Endothelial cell of umbilical vein (primary cell): ENCODE measurements at regions not wholly inside any gene's neighbourhood (a gene's known extent, or its start where the extent isn't known, plus 50 kb on each side); places are given as distances from the start of the nearest gene placed in this dataset.

Experiments used
- BruUV-seq: library from RNA; stranded (reverse); fragments of 400-500 nt; replicated peaks from 2 replicates; lab custom pipeline; 2021; lab: Mats Ljungman, UMichigan
- CTCF ChIA-PET: fragments of 300-600, 350-600 bp; sonication (Branson Sonifier 250); formaldehyde crosslinking; loops from one replicate; lab custom pipeline; 2021; ENCODE audit warnings: antibody characterized with exemption, inconsistent platforms; lab: Charles Lee
- POLR2A ChIA-PET: fragments of 300-600, 350-600 bp; sonication (Branson Sonifier 250); formaldehyde crosslinking; loops from one replicate; lab custom pipeline; 2021; ENCODE audit warnings: antibody characterized with exemption, inconsistent platforms; lab: Charles Lee
- DNase-seq: peaks from one replicate; pipeline ENCODE4 v3.0.0-alpha.2; 2011; ENCODE audit warnings: low read depth, low spot score
- FAIRE-seq: peaks from 2 replicates; lab custom pipeline; 2011; peaks lifted over from hg19 to GRCh38; lab: Jason Lieb, UNC
- H2AFZ ChIP-seq: 2 replicates; pipeline ENCODE4 v1.6.0; 2012; ENCODE audit warnings: low read depth, low read length, control low read depth, inconsistent platforms
- H3K27ac ChIP-seq: 2 replicates; pipeline ENCODE4 v1.5.1; 2011; ENCODE audit warnings: low read depth, mild to moderate bottlenecking, control low read depth, low read length, moderate library complexity; ENCODE audit not compliant: insufficient read depth
- H3K27me3 ChIP-seq, 2 experiments: 2 replicates each; pipeline versions ENCODE4 v1.6.0 to v1.6.1; 2011; ENCODE audit warnings: low read length in 2 of 2, mixed read lengths in 1 of 2; ENCODE audit not compliant: control insufficient read depth in 2 of 2, insufficient read depth in 2 of 2
- H3K36me3 ChIP-seq, 2 experiments: 2 replicates in 1 of 2; 3 replicates in 1 of 2; pipeline ENCODE4 v1.5.1; 2011; ENCODE audit warnings: low read length in 2 of 2, mild to moderate bottlenecking in 1 of 2, moderate library complexity in 1 of 2; ENCODE audit not compliant: control insufficient read depth in 2 of 2, insufficient read depth in 2 of 2; ENCODE audit errors: extremely low read depth in 1 of 2
- H3K4me1 ChIP-seq: 3 replicates; pipeline ENCODE4 v1.5.1; 2011; ENCODE audit warnings: mild to moderate bottlenecking, low read length; ENCODE audit not compliant: control insufficient read depth, insufficient read depth; ENCODE audit errors: extremely low read depth
- H3K4me2 ChIP-seq: 2 replicates; pipeline ENCODE4 v1.6.1; 2011; ENCODE audit warnings: low read length, control low read depth, mixed read lengths; ENCODE audit not compliant: insufficient read depth
- H3K4me3 ChIP-seq, 3 experiments: fragments of 200-600 bp in 1 of 3; sonication (generic), shearing (Covaris generic) in 1 of 3; replicated peaks in 1 of 3; 2 replicates each; pipeline ENCODE4 v1.5.1; 2011 to 2016; ENCODE audit warnings: control low read depth in 3 of 3, low read length in 3 of 3, mild to moderate bottlenecking in 2 of 3, inconsistent platforms in 1 of 3, low read depth in 1 of 3, moderate library complexity in 1 of 3; ENCODE audit not compliant: insufficient read depth in 1 of 3
- H3K79me2 ChIP-seq: 2 replicates; pipeline ENCODE4 v1.6.0; 2012; ENCODE audit warnings: low read length, inconsistent platforms; ENCODE audit not compliant: control insufficient read depth, insufficient read depth
- H3K9ac ChIP-seq: replicated peaks from 2 replicates; pipeline ENCODE3; 2011; ENCODE audit warnings: low read length, control low read depth; ENCODE audit not compliant: insufficient read depth; ENCODE audit errors: extremely low read depth
- H3K9me1 ChIP-seq: replicated peaks from 3 replicates; pipeline ENCODE4 v1.6.0; 2011; ENCODE audit warnings: mild to moderate bottlenecking, low read length; ENCODE audit not compliant: control insufficient read depth, insufficient read depth; ENCODE audit errors: extremely low read depth
- H3K9me3 ChIP-seq: replicated peaks from 2 replicates; pipeline ENCODE4 v1.5.1; 2012; ENCODE audit warnings: low read length, inconsistent platforms; ENCODE audit not compliant: control insufficient read depth, insufficient read depth
- H4K20me1 ChIP-seq: replicated peaks from 2 replicates; pipeline ENCODE3; 2011; ENCODE audit warnings: mild to moderate bottlenecking, low read length; ENCODE audit not compliant: control insufficient read depth, insufficient read depth; ENCODE audit errors: extremely low read depth
- EZH2 ChIP-seq: IDR thresholded peaks from 2 replicates; pipeline ENCODE4 v1.6.1; 2012; ENCODE audit warnings: borderline replicate concordance, low read depth, mild to moderate bottlenecking, moderate library complexity, low read length, inconsistent platforms; ENCODE audit not compliant: severe bottlenecking
- FOS ChIP-seq: IDR thresholded peaks from 2 replicates; pipeline ENCODE4 v1.6.1; 2011; ENCODE audit warnings: mild to moderate bottlenecking, low read length, moderate library complexity, borderline replicate concordance; ENCODE audit not compliant: insufficient read depth
- GATA2 ChIP-seq: IDR thresholded peaks from 2 replicates; pipeline ENCODE4 v1.7.0; 2011; ENCODE audit warnings: low read depth, mild to moderate bottlenecking, moderate library complexity, mixed read lengths, low read length; ENCODE audit not compliant: insufficient read length, insufficient read depth
- JUN ChIP-seq: IDR thresholded peaks from 2 replicates; pipeline ENCODE4 v1.6.1; 2011; ENCODE audit warnings: borderline replicate concordance, low read depth; ENCODE audit not compliant: insufficient read length, insufficient read depth
- MYC ChIP-seq: IDR thresholded peaks from one replicate; pipeline ENCODE4 v1.6.1; 2011; ENCODE audit warnings: mild to moderate bottlenecking, low read depth, low read length
- POLR2A ChIP-seq: IDR thresholded peaks from 2 replicates; pipeline ENCODE4 v1.6.1; 2012; ENCODE audit warnings: low read depth, mild to moderate bottlenecking, control low read depth, low read length
- POLR2AphosphoS5 ChIP-seq: IDR thresholded peaks from 2 replicates; pipeline ENCODE4 v1.6.1; 2012; ENCODE audit warnings: low read depth, mild to moderate bottlenecking, control low read depth, low read length, moderate library complexity; ENCODE audit not compliant: insufficient read depth
- dilution Hi-C: fragments of 300-500 bp; cut with MboI; formaldehyde crosslinking; loops from one replicate; pipeline ENCODE4 v1.15.0; 2019; ENCODE audit warnings: low sequenced_read_pairs; ENCODE audit not compliant: extremely low pct_ligation_motif_present
- intact Hi-C: fragments of 100-400 bp; cut with micrococcal nuclease; formaldehyde crosslinking; loops from one replicate; pipeline ENCODE4 v1.10.0; 2022
- TF ChIP-seq, protein P1 (sequence below), 2 donors: IDR thresholded peaks; 1 replicate in 1 of 2; 2 replicates in 1 of 2; pipeline ENCODE4 v1.5.1; 2011; ENCODE audit warnings: low read length in 2 of 2, mild to moderate bottlenecking in 2 of 2, moderate library complexity in 2 of 2, control low read depth in 1 of 2, inconsistent platforms in 1 of 2, low read depth in 1 of 2; ENCODE audit not compliant: insufficient read depth in 1 of 2; ENCODE audit errors: extremely low read depth in 1 of 2
- TF ChIP-seq, protein P2 (sequence below): IDR thresholded peaks from 2 replicates; pipeline ENCODE4 v1.6.1; 2011; ENCODE audit not compliant: insufficient read depth, insufficient read length

DNA sequence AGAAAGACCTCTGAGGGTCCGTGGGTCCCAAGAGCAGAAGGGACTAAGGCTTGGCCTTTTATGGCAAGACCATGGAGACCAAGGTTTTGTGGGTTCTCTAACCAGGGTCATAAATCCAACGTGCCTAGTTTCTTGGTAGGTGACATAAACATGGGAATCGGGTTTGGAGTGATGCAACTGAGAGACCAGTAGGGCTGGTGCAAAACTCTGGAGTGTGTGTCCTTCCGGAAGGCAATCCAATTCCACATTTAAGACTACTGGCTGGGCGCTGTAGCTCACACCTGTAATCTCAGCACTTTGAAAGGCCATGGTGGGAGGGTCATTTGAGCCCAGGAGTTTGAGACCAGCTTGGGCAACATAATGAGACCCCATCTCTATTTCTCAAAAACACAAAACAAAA lies 116.5 kb upstream of the ARG1 start:
- CTCF ChIA-PET = no interaction called here
- TF ChIP-seq EZH2 (no peak), JUN (no peak)
- TF ChIP-seq, protein P1, sequence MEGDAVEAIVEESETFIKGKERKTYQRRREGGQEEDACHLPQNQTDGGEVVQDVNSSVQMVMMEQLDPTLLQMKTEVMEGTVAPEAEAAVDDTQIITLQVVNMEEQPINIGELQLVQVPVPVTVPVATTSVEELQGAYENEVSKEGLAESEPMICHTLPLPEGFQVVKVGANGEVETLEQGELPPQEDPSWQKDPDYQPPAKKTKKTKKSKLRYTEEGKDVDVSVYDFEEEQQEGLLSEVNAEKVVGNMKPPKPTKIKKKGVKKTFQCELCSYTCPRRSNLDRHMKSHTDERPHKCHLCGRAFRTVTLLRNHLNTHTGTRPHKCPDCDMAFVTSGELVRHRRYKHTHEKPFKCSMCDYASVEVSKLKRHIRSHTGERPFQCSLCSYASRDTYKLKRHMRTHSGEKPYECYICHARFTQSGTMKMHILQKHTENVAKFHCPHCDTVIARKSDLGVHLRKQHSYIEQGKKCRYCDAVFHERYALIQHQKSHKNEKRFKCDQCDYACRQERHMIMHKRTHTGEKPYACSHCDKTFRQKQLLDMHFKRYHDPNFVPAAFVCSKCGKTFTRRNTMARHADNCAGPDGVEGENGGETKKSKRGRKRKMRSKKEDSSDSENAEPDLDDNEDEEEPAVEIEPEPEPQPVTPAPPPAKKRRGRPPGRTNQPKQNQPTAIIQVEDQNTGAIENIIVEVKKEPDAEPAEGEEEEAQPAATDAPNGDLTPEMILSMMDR (IDR thresholded peaks at IDR 0.05; ENCODE audit: extremely low read depth in 1 of 2, insufficient read depth in 1 of 2, low read depth in 1 of 2, low read length in 2 of 2) = no peak
- POLR2A ChIA-PET = no interaction called here

DNA sequence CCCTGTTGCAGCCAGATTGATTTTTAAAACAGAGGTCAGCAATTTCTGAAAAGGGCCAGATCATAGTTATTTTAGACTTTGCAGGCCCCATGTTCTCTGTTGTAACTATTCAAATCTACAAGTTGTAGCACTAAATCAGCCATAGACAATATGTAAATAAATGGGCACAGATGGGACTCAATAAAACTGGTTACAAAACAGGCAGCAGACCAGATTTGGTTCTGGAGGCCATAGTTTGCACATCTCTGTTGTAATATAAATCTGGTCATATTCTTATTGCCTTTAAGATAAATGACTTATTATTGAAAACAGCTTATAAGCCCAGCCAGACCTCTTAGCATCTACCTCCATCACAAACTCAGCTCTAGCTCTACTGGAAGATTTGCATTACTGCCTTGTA lies 114.0 kb upstream of the ARG1 start:
- TF ChIP-seq POLR2A (no peak), JUN (no peak), EZH2 (no peak), FOS (no peak), GATA2 (no peak), MYC (no peak), POLR2AphosphoS5 (no peak)
- TF ChIP-seq, protein P1 (IDR thresholded peaks at IDR 0.05; ENCODE audit: extremely low read depth in 1 of 2, insufficient read depth in 1 of 2, low read depth in 1 of 2, low read length in 2 of 2) = no peak
- TF ChIP-seq, protein P2, sequence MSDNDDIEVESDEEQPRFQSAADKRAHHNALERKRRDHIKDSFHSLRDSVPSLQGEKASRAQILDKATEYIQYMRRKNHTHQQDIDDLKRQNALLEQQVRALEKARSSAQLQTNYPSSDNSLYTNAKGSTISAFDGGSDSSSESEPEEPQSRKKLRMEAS = no peak
- ChIA-PET POLR2A (no interaction called here), CTCF (no interaction called here)
- no peak overlapping the region for H3K4me3 ChIP-seq
- dilution Hi-C loops = no loop called here
- H3K4me1 ChIP-seq = no peaks in the 10 kb centered on the region
- FAIRE-seq = no peak
- no peaks in the 10 kb centered on the region for H3K36me3 ChIP-seq
- peaks cover 2 to 3% of the 10 kb centered on the region in 2 experiments for H3K27me3 ChIP-seq
- H3K9me1 ChIP-seq = no peaks in the 10 kb centered on the region
- H3K9ac ChIP-seq = no peak overlapping the region
- no peaks in the 10 kb centered on the region for H3K9me3 ChIP-seq
- no peak for DNase-seq
- intact Hi-C loops = no loop called here
- no peak overlapping the region for H2AFZ ChIP-seq
- no TSS peak for BruUV-seq
- no peaks in the 10 kb centered on the region for H3K79me2 ChIP-seq
- H3K27ac ChIP-seq = no peak overlapping the region
- no peak overlapping the region for H3K4me2 ChIP-seq
- H4K20me1 ChIP-seq = no peaks in the 10 kb centered on the region

More for the DNA sequence above, 116.5 kb upstream of the ARG1 start:
- no peak for FAIRE-seq
- H3K27me3 ChIP-seq = peaks cover 0 to 3% of the 10 kb centered on the region in 2 experiments
- H3K9me1 ChIP-seq = no peaks in the 10 kb centered on the region
- no peaks in the 10 kb centered on the region for H4K20me1 ChIP-seq
- H3K4me3 ChIP-seq = no peak overlapping the region
- no peaks in the 10 kb centered on the region for H3K9me3 ChIP-seq
- dilution Hi-C loops = no loop called here
- no peaks in the 10 kb centered on the region for H3K4me1 ChIP-seq
- intact Hi-C loops = no loop called here
- H3K79me2 ChIP-seq = no peaks in the 10 kb centered on the region
- H3K4me2 ChIP-seq = no peak overlapping the region
- H3K36me3 ChIP-seq = no peaks in the 10 kb centered on the region
- BruUV-seq = no TSS peak
- no peak for DNase-seq
- H3K27ac ChIP-seq = no peak overlapping the region
- H2AFZ ChIP-seq = no peak overlapping the region
- no peak overlapping the region for H3K9ac ChIP-seq
